Activated CD8-positive, alpha-beta T cell treated with anti-CD3 and anti-CD28 coated beads for 36 hours (primary cell): ENCODE measurements at regions not wholly inside any gene's neighbourhood (a gene's known extent, or its start where the extent isn't known, plus 50 kb on each side); places are given as distances from the start of the nearest gene placed in this dataset.

Source experiments
- ATAC-seq: fragments of 200-7000 bp; cut with Tn5 transposase; one replicate; pipeline ENCODE4 v1.10.0; 2021; ENCODE audit warnings: mild to moderate bottlenecking, moderate library complexity
- CTCF ChIA-PET: fragments of 350-600 bp; sonication (Branson Sonifier 250); formaldehyde crosslinking; loops from one replicate; lab custom pipeline; 2021; ENCODE audit warnings: antibody characterized with exemption; lab: Charles Lee
- POLR2A ChIA-PET: fragments of 350-600 bp; sonication (Branson Sonifier 250); formaldehyde crosslinking; loops from one replicate; lab custom pipeline; 2021; ENCODE audit warnings: antibody characterized with exemption; lab: Charles Lee
- DNase-seq: peaks from one replicate; pipeline ENCODE4 v3.0.0-alpha.2; 2020
- H3K27ac Mint-ChIP-seq: one replicate; pipeline ENCODE4 v1.8.0; 2021; ENCODE audit warnings: mild to moderate bottlenecking, mixed read lengths
- H3K27me3 Mint-ChIP-seq: one replicate; pipeline ENCODE4 v1.8.0; 2021; ENCODE audit warnings: mixed read lengths
- H3K36me3 Mint-ChIP-seq: one replicate; pipeline ENCODE4 v1.8.0; 2021; ENCODE audit warnings: low read depth, mixed read lengths
- H3K4me1 Mint-ChIP-seq: one replicate; pipeline ENCODE4 v1.8.0; 2021; ENCODE audit warnings: low read depth, mixed read lengths
- H3K4me3 Mint-ChIP-seq: one replicate; pipeline ENCODE4 v1.8.0; 2021; ENCODE audit warnings: mild to moderate bottlenecking, moderate library complexity, mixed read lengths
- H3K9me3 Mint-ChIP-seq: one replicate; pipeline ENCODE4 v1.8.0; 2021; ENCODE audit warnings: mixed read lengths
- CTCF ChIP-seq: fragments of 200-600 bp; IDR thresholded peaks from one replicate; pipeline ENCODE4 v1.8.0; 2022; ENCODE audit warnings: antibody characterized with exemption, mild to moderate bottlenecking
- intact Hi-C: fragments of 100-400 bp; cut with micrococcal nuclease; formaldehyde crosslinking; loops from one replicate; pipeline ENCODE4 v1.10.0; 2022

DNA sequence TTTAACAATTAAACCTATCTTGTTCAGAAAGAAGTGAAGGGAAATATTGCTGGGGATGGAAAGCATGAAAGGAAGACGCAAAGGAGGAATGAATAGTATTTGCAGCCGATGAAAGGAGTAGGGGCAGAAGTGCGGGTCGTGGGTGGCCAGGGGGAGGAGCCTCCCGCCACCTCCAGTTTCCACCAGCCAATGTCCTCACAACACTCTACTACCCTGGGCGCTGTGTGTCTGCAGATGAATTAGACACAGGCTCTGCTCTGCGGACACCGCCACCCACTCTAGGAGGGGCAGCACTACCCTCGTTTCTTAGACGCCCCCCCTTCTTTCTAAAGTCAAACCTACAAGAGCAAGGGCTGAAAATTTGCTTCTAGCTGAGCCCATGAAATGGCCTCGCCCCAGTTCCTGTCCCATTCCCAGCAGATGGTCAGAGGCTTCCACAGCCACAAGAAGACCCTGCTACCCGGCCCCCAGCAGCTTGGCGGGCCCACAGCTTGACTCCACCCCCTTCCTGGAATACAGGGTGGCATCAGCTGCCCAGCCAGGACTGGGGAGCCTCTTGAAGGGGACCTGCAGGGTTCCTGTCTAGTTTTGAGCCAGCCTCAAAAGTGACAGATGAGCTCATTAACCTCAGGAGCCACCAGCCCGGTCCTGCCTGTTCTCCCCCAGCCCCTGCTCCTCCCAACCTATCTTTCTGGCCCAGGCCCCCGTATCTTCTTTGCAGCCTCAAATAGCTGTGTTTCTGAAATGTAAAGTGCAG, 268.1 kb downstream of the BUD13 start:
- no peak overlapping the region for H3K27ac Mint-ChIP-seq
- TF ChIP-seq CTCF, result no peak
- H3K4me1 Mint-ChIP-seq, result no peaks in the 10 kb centered on the region
- H3K9me3 Mint-ChIP-seq, result no peaks in the 10 kb centered on the region
- ATAC-seq, result no peak
- intact Hi-C loops, result no loop called here
- DNase-seq, result no peak
- no peaks in the 10 kb centered on the region for H3K36me3 Mint-ChIP-seq
- H3K4me3 Mint-ChIP-seq, result no peak overlapping the region
- ChIA-PET POLR2A (no interaction called here), CTCF (interaction anchor here (1.1 to 1.5 kb wide), 2 partner anchors 9 to 187 kb away, joined by 3 to 4 read pairs; no protein-coding TSS in a partner anchor)
- peaks cover 43% of the 10 kb centered on the region for H3K27me3 Mint-ChIP-seq

GRCh38 chr11:116503216-116504160, 269.3 kb downstream of the BUD13 start:
- POLR2A ChIA-PET, result no interaction called here

GRCh38 chr11:116502641-116503061, 270.1 kb downstream of the BUD13 start:
- intact Hi-C loops, result no loop called here
- H3K4me1 Mint-ChIP-seq, result no peaks in the 10 kb centered on the region
- DNase-seq (no peak), ATAC-seq (no peak)
- ChIA-PET POLR2A (no interaction called here), CTCF (no interaction called here)
- H3K4me3 Mint-ChIP-seq, result no peak overlapping the region
- no peak for TF ChIP-seq CTCF
- H3K27ac Mint-ChIP-seq, result no peak overlapping the region
- H3K9me3 Mint-ChIP-seq, result no peaks in the 10 kb centered on the region
- H3K27me3 Mint-ChIP-seq, result peaks cover 40% of the 10 kb centered on the region
- no peaks in the 10 kb centered on the region for H3K36me3 Mint-ChIP-seq

More at GRCh38 chr11:116503216-116504160, 269.3 kb downstream of the BUD13 start:
- H3K4me1 Mint-ChIP-seq, result no peaks in the 10 kb centered on the region
- H3K36me3 Mint-ChIP-seq, result no peaks in the 10 kb centered on the region
- H3K27ac Mint-ChIP-seq, result no peak overlapping the region
- intact Hi-C loops, result no loop called here
- DNase-seq, result no peak
- ATAC-seq, result no peak
- CTCF ChIA-PET, result interaction anchor here (1.5 kb wide), 1 partner anchor 11 kb away, joined by 4 read pairs; no protein-coding TSS in a partner anchor
- H3K9me3 Mint-ChIP-seq, result no peaks in the 10 kb centered on the region
- no peak for TF ChIP-seq CTCF
- peaks cover 43% of the 10 kb centered on the region for H3K27me3 Mint-ChIP-seq
- no peak overlapping the region for H3K4me3 Mint-ChIP-seq

- intact Hi-C loops, result no loop called here
- CTCF ChIA-PET, result no interaction called here
- H3K4me3 Mint-ChIP-seq, result no peak overlapping the region
- H3K27ac Mint-ChIP-seq, result no peak overlapping the region
- H3K4me1 Mint-ChIP-seq, result no peaks in the 10 kb centered on the region
- ATAC-seq (no peak), DNase-seq (no peak)
- POLR2A ChIA-PET, result no interaction called here
- H3K9me3 Mint-ChIP-seq, result no peaks in the 10 kb centered on the region
- no peak for TF ChIP-seq CTCF
- peaks cover 37% of the 10 kb centered on the region for H3K27me3 Mint-ChIP-seq
- H3K36me3 Mint-ChIP-seq, result no peaks in the 10 kb centered on the region
These were observed 271.1 kb downstream of the BUD13 start for GRCh38 chr11:116501728-116502127.
